K562 (cell line): ENCODE measurements at regions not wholly inside any gene's neighbourhood (a gene's known extent, or its start where the extent isn't known, plus 50 kb on each side); places are given as distances from the start of the nearest gene placed in this dataset.

Experiments
- ATAC-seq: fragments of 200-7000 bp; cut with Tn5 transposase; 3 replicates; pipeline ENCODE4 v1.9.1; 2020; ENCODE audit warnings: moderate library complexity
- BruUV-seq: library from RNA; stranded (reverse); fragments of 400-500 nt; replicated peaks from 2 replicates; lab custom pipeline; 2021; lab: Mats Ljungman, UMichigan
- CTCF ChIA-PET: fragments of 300-600 bp; formaldehyde crosslinking; extraction: SDS; loops from one replicate; lab custom pipeline; 2021; ENCODE audit warnings: low intra/inter-chr PET ratio; lab: Yijun Ruan, JAX
- POLR2A ChIA-PET: fragments of 300-600, 350-650 bp; sonication (Branson Sonifier 250); formaldehyde crosslinking; extraction: SDS; loops from one replicate; lab custom pipeline; 2021; ENCODE audit warnings: antibody characterized with exemption, inconsistent platforms; lab: Yijun Ruan, JAX
- DNase-seq, 4 experiments: peaks; one replicate each; pipeline versions ENCODE4 v3.0.0 to v3.0.0-alpha.2; 2011 to 2018; ENCODE audit warnings: low spot score in 3 of 4, mixed read lengths in 3 of 4; ENCODE audit errors: extremely low read depth in 1 of 4
- FAIRE-seq: peaks from 2 replicates; lab custom pipeline; 2011; peaks lifted over from hg19 to GRCh38; lab: Jason Lieb, UNC
- H2AFZ ChIP-seq: 2 replicates; pipeline ENCODE4 v1.6.0; 2011; ENCODE audit warnings: low read depth, low read length, control low read depth, inconsistent platforms
- H3K27ac ChIP-seq: fragments of 200-600 bp; 3 replicates; pipeline ENCODE4 v1.8.0; 2011; ENCODE audit warnings: low read depth, mild to moderate bottlenecking, control low read depth, inconsistent platforms, low read length, moderate library complexity, mixed read lengths; ENCODE audit errors: extremely low read depth
- H3K27me3 ChIP-seq, 2 experiments: fragments of 300-600 bp in 1 of 2; 2 replicates in 1 of 2; 3 replicates in 1 of 2; pipeline versions ENCODE4 v1.6.0 to v1.8.0; 2011; ENCODE audit warnings: inconsistent platforms in 2 of 2, low read length in 2 of 2, mild to moderate bottlenecking in 1 of 2, mixed read lengths in 1 of 2, moderate library complexity in 1 of 2; ENCODE audit not compliant: control insufficient read depth in 2 of 2, insufficient read depth in 2 of 2
- H3K36me3 ChIP-seq: fragments of 300-600 bp; 3 replicates; pipeline ENCODE4 v1.8.0; 2011; ENCODE audit warnings: mild to moderate bottlenecking, low read length, inconsistent platforms; ENCODE audit not compliant: control insufficient read depth, insufficient read depth
- H3K4me1 ChIP-seq, 2 experiments: fragments of 200-600 bp in 1 of 2; replicated peaks in 1 of 2; 2 replicates in 1 of 2; 3 replicates in 1 of 2; pipeline versions ENCODE4 v1.5.1 to v1.8.0; 2011; ENCODE audit warnings: inconsistent platforms in 2 of 2, low read length in 2 of 2, mild to moderate bottlenecking in 1 of 2, mixed read lengths in 1 of 2, moderate library complexity in 1 of 2; ENCODE audit not compliant: control insufficient read depth in 2 of 2, insufficient read depth in 2 of 2
- H3K4me2 ChIP-seq: 2 replicates; pipeline ENCODE4 v1.6.1; 2011; ENCODE audit warnings: low read length, control low read depth, inconsistent platforms, mixed read lengths; ENCODE audit not compliant: insufficient read depth
- H3K4me3 ChIP-seq: fragments of 200-600 bp; sonication (generic), shearing (Covaris generic); 2 replicates; pipeline ENCODE4 v1.5.1; 2016; ENCODE audit warnings: control low read depth, inconsistent platforms
- H3K79me2 ChIP-seq: fragments of 200-600 bp; 3 replicates; pipeline ENCODE4 v1.8.0; 2011; ENCODE audit warnings: low read length, inconsistent platforms; ENCODE audit not compliant: control insufficient read depth, insufficient read depth
- H3K9ac ChIP-seq, 2 experiments: 2 replicates each; pipeline versions ENCODE4 v1.6.0 to v1.6.1; 2011; ENCODE audit warnings: low read depth in 2 of 2, low read length in 2 of 2, control low read depth in 1 of 2, inconsistent platforms in 1 of 2, mild to moderate bottlenecking in 1 of 2, mixed read lengths in 1 of 2; ENCODE audit not compliant: insufficient read depth in 1 of 2
- H3K9me1 ChIP-seq: one replicate; pipeline ENCODE4 v1.6.0; 2011; ENCODE audit warnings: inconsistent platforms, mild to moderate bottlenecking, low read length, moderate library complexity; ENCODE audit not compliant: control insufficient read depth, insufficient read depth
- H3K9me3 ChIP-seq: replicated peaks from 2 replicates; pipeline ENCODE4 v1.5.1; 2011; ENCODE audit warnings: low read depth, low read length, inconsistent platforms; ENCODE audit not compliant: control insufficient read depth, insufficient read depth
- H4K20me1 ChIP-seq: replicated peaks from 2 replicates; pipeline ENCODE4 v1.6.1; 2011; ENCODE audit warnings: low read length, inconsistent platforms, mixed read lengths; ENCODE audit not compliant: control insufficient read depth, insufficient read depth
- ZBTB40 ChIP-seq, 2 experiments: fragments of 450-650 bp in 1 of 2; sonication (generic) in 1 of 2; formaldehyde crosslinking in 1 of 2; IDR thresholded peaks; 2 replicates each; pipeline versions ENCODE4 v1.7.1 to v1.9.0; 2016 to 2022; ENCODE audit warnings: inconsistent platforms in 1 of 2, mild to moderate bottlenecking in 1 of 2, missing genetic modification reagents in 1 of 2
- ZMIZ1 ChIP-seq, 2 experiments: fragments of 150-350 bp in 1 of 2; IDR thresholded peaks; 2 replicates each; pipeline ENCODE4 v1.6.1; 2012 to 2016; ENCODE audit warnings: low read depth in 2 of 2, low read length in 2 of 2, mild to moderate bottlenecking in 1 of 2, moderate library complexity in 1 of 2
- WGBS: fragments of 100-300 bp; shearing (Covaris generic); methylation state at CpG from one replicate; pipeline ENCODE4 v1.1.6; 2016; ENCODE audit warnings: low coverage, mixed read lengths; ENCODE audit not compliant: insufficient coverage; ENCODE audit errors: missing lambda C conversion rate; 5-methylcytosine and 5-hydroxymethylcytosine counted together
- in situ Hi-C: fragments of 300-500 bp; cut with MboI; formaldehyde crosslinking; loops from 4 replicates; pipeline ENCODE4 v1.15.0; 2018; ENCODE audit warnings: inconsistent platforms, mixed read lengths
- intact Hi-C: fragments of 100-400 bp; cut with micrococcal nuclease; formaldehyde crosslinking; loops from 2 replicates; pipeline ENCODE4 v1.14.2; 2022

- peaks cover 0 to 4% of the 10 kb centered on the region in 2 experiments; a peak in 1 of 5 replicates for H3K27me3 ChIP-seq
- no peak for DNase-seq
- 0% methylated on average over 4 of the region's 4 CpGs for WGBS
- BruUV-seq: no TSS peak
- H3K27ac ChIP-seq: no peak overlapping the region
- in situ Hi-C loops: no loop called here
- H2AFZ ChIP-seq: no peak overlapping the region
- no peaks in the 10 kb centered on the region for H3K36me3 ChIP-seq
- CTCF ChIA-PET: no interaction called here
- FAIRE-seq: no peak
- H3K4me2 ChIP-seq: no peak overlapping the region
- no peaks in the 10 kb centered on the region for H4K20me1 ChIP-seq
- ATAC-seq: no peak
- H3K9ac ChIP-seq: no peak overlapping the region
- no peaks in the 10 kb centered on the region for H3K4me1 ChIP-seq
- H3K79me2 ChIP-seq: no peaks in the 10 kb centered on the region
- POLR2A ChIA-PET: no interaction called here
- intact Hi-C loops: no loop called here
- no peaks in the 10 kb centered on the region for H3K9me1 ChIP-seq
- no peak overlapping the region for H3K4me3 ChIP-seq
- H3K9me3 ChIP-seq: no peaks in the 10 kb centered on the region
- TF ChIP-seq ZMIZ1 (IDR thresholded peaks at IDR 0.05; ENCODE audit: low read depth in 2 of 2, low read length in 2 of 2) (no peak), ZBTB40 (IDR thresholded peaks at IDR 0.05) (no peak), ZBTB40 (CRISPR knock-in tag; IDR thresholded peaks at IDR 0.05) (no peak)
Observed at GRCh38 chr2:176518823-176519222, 249.6 kb downstream of the MTX2 start.
